HG03457 (cell line): ENCODE measurements at regions not wholly inside any gene's neighbourhood (a gene's known extent, or its start where the extent isn't known, plus 50 kb on each side); places are given as distances from the start of the nearest gene placed in this dataset.
"Not testable (repeated sequence)": the region's sequence is repeated elsewhere in the genome, so short reads cannot be mapped to it uniquely, and the experiment has no call there.

Experiments
- ATAC-seq: cut with Tn5 transposase; IDR thresholded peaks from one replicate; pipeline ENCODE4 v1.9.1; 2021; ENCODE audit warnings: moderate number of reproducible peaks; ENCODE audit not compliant: unreplicated experiment

DNA sequence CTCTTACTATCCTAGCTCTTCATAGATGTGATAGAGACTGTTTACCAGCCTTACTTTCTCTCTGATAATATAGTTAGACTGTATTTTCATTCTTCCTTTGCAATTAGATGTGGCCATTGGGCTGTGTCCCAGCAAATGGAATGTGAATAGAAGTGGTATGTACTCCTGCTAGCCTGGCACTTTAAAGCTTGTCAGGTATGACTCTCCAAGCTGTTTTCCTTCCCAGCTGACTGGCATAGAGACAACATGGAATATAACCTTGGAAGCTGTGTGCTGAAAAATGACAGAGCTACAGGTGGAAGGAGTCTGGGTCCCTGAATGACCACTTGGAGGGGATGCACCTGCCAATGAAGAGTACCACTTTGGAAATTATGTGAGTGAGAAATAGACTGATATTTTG lies 116.2 kb downstream of the DIRAS2 start:
- ATAC-seq = no peak

DNA sequence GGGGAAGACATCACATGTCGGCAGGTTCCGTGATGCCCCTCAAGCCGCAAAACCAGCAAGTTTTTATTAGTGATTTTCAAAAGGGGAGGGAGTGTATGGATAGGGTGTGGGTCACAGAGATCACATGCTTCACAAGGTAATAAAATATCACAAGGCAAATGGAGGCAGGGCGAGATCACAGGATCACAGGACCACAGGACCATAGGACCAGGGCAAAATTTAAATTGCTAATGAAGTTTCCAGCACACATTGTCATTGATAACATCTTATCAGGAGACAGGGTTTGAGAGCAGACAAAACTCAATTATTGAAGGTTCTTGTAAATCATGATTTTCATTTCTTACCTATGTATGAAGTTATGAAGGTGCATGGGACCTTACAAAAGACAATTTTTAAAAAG lies 106.5 kb downstream of the DIRAS2 start:
- not testable (repeated sequence) for ATAC-seq

DNA sequence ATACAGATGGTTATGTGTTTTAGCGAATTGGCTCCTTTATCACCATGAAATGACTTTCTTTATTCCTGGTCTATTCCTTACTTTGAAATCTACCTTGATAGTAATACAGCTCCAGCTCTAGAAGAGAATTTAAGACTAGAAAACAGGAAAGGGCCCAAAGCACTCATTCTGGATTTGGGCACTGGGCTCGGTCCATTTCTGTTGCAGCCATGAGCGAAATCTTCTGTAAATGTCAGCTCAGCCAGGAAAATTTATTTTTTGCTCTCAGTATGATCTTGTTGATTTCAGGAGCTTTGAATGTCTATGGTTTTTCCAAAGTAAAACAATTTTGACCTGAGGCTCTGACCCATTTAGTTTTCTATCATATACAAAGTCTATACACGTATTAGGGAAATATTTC lies 104.1 kb downstream of the DIRAS2 start:
- no peak for ATAC-seq

DNA sequence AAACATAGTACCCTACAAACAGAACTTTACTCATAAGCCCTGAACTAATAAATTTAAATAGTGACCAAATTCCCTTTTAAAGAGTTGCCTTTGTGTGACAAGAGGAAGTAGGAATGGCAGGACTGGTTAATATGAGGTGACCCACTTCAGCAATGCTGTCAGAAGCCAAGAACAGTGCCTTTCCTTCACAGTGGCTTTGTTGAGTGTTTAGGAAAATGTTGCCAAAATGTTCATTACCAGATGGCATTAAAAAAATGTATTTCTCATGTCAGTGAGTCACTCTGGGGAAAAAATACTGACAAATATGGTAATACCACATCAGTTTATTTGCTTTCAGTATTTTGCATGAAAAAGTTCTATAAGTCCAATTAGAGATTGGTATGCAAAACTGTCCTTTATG lies 103.3 kb downstream of the DIRAS2 start:
- ATAC-seq = no peak

GRCh38 chr9:90540734-90541133 lies 101.9 kb downstream of the DIRAS2 start:
- ATAC-seq = no peak

DNA sequence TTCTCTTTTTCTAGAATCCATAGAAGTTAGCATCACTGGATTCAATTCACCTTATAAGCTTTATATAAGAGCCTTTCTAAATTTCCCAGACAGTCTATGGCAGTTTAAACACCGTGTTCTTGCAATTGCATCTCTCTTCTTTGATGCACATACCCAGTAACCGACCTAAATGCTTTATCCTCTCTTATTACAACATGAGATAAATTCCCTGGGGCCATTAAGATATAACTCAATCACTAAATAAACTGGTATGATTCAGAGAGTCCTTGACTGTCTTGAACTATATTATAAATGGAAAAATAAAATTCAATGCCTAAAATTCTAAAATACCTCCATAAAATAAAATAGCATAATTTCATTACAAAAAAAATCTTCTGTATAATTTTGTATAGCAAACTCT lies 98.1 kb downstream of the DIRAS2 start:
- no peak for ATAC-seq

- ATAC-seq = no peak
These were observed 96.4 kb downstream of the DIRAS2 start for GRCh38 chr9:90546200-90546599.

DNA sequence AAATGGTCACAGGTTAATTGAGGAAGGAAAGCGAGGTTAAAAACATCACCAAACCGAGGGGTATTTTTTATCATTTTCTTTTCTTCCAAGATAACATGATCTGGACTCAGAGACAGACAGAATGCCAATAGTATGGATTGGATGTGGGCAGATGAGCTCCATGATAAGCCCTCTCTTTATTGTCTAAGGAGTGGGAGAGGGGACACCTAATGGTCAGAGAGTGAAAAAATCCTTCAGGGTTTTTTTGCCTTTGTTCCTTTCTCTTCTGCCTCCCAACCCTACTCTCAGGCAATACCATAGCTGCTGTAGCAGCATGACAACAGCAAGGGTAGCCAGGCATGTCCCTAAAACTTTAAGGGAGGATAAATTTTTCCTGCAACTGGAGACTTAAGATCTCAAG lies 94.7 kb downstream of the DIRAS2 start:
- no peak for ATAC-seq

GRCh38 chr9:90552317-90552716 lies 90.3 kb downstream of the DIRAS2 start:
- no peak for ATAC-seq

DNA sequence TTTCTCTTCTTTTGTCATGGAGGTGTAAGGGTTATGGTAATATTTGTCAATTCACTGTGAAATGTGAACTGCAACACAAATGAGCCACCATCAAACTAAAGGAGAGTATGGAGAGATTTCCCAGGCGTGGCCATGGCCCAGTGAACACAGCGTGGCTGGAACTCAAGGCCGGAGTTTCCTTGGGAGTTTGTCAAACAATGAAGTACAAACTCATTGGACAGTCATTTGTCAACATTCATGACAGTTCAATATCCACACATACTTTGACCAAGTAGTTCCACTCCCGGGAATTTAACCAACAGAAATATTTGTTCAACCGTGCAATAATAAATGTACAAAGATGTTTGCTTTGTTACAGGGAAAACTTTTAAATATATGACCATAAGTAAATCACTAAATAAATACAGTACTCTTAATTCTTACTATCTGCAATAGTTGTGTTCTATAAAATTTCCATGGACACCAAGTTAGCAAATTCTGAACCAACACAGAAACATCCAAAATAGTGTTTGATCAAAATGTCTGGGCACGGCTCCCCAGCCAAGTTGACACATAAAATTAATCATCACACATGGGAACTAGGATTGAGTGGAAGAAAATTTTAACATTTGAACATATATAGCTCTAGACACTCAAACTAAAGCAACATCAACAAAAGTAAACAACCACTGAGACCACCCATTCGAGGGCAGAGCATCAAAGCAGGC lies 87.1 kb downstream of the DIRAS2 start:
- ATAC-seq = no peak

DNA sequence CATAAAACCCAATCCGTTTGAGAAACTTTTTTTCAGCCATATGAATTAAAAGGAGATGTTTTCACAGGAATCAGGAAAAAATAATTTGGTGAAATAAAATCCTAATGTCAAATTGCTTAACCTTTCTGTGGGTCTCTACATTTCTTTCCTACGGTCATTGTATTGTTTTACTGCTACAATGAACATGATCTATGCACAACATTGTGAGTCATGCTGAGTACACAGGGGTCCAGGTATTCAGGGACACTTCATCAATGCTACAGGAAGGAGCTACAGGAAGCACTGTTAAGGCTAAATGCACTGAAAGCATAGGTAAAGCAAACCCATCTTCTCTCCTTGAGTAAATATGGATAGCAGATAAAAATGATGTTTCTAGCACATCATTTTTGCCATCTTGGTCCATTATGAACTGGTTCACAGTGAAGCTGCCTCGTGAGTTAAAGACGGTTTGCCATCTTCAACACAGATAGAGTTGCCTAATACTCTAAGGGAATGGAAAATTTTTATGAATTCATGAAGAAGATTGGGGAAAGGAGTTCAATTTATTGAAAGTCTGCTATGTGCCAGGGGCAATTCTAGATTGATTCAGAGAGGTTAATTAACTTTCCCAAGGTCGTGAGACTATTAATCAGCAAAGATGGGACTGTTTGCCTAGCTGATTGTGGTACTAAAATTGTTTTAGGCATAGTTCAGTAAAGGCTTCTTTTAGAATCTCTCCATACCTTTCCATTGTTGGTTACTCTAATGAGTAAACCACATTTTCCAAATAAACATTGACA lies 85.5 kb downstream of the DIRAS2 start:
- no peak for ATAC-seq

DNA sequence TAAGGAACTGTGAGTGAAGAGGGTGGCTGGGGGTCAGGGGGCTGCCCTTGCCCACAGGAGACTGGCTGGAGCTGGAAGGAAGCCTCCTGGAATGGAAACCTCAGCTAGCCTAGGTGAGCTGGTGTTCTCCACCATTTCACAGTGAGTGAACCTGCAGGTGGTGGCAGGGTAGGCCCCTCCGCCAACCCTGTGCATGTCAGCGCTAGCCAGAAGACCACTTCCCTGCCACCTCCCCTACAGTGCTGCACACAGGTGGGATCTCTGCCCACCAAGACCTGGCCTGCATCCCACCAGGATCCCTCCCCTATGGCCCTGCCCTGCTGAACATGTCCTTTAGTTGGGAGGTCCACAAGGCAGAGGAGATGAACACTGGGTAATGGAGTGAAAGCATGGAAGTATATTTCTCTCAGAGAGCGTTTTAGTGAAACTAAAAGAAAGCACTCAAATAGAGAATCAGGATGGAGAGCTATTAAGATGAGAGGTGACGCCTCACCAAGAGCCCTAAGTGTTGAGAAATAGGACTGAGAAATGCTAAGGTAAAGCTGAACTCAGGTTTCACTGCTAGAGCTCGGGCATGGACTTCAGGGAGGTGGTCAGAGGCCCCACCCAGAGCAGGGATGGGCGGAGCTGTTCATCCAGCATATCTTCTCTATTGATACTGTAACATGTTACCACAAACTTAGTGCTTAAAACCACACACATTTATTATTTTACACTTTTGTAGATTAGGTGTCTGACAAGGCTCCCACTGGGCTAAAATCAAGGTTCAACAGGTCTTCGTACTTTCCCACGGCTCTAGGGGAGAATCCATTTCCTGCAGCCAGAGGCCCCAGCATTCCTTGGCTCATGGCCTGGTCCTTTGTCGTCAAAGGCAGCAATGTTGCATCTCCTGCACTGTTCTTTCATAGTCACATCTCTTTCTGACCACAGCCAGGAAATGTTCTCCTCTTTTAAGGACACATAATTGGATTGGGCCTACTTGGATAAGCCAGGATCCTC lies 83.2 kb downstream of the DIRAS2 start:
- ATAC-seq = no peak
